GM18517 (cell line): ENCODE measurements at regions not wholly inside any gene's neighbourhood (a gene's known extent, or its start where the extent isn't known, plus 50 kb on each side); places are given as distances from the start of the nearest gene placed in this dataset.

Source experiments
- ATAC-seq: cut with Tn5 transposase; IDR thresholded peaks from one replicate; pipeline ENCODE4 v1.9.1; 2021; ENCODE audit warnings: mild to moderate bottlenecking, moderate library complexity; ENCODE audit not compliant: unreplicated experiment

- ATAC-seq, result no peak
Observed at GRCh38 chr1:188444526-188444925, 1615.8 kb downstream of the PLA2G4A start.

GRCh38 chr1:188462837-188463236, 1634.1 kb downstream of the PLA2G4A start:
- no peak for ATAC-seq

GRCh38 chr1:188463919-188464318, 1635.2 kb downstream of the PLA2G4A start:
- ATAC-seq, result no peak

- ATAC-seq, result no peak
Observed at GRCh38 chr1:188466539-188466938, 1637.8 kb downstream of the PLA2G4A start.

GRCh38 chr1:188476606-188477005, 1647.9 kb downstream of the PLA2G4A start:
- ATAC-seq, result no peak

GRCh38 chr1:188489336-188490112, 1660.8 kb downstream of the PLA2G4A start:
- no peak for ATAC-seq

- no peak for ATAC-seq
Observed at GRCh38 chr1:188496506-188496905, 1667.8 kb downstream of the PLA2G4A start.

- ATAC-seq, result no peak
Observed at GRCh38 chr1:188497020-188497419, 1668.3 kb downstream of the PLA2G4A start.

GRCh38 chr1:188499690-188500089, 1670.9 kb downstream of the PLA2G4A start:
- no peak for ATAC-seq

GRCh38 chr1:188514917-188515316, 1686.2 kb downstream of the PLA2G4A start:
- ATAC-seq, result no peak

GRCh38 chr1:188517139-188517538, 1688.4 kb downstream of the PLA2G4A start:
- no peak for ATAC-seq

GRCh38 chr1:188551176-188551575, 1722.4 kb downstream of the PLA2G4A start:
- ATAC-seq, result no peak

GRCh38 chr1:188557053-188557452, 1728.3 kb downstream of the PLA2G4A start:
- ATAC-seq, result no peak

- ATAC-seq, result no peak
Observed at GRCh38 chr1:188582911-188583532, 1754.3 kb downstream of the PLA2G4A start.

GRCh38 chr1:188584119-188584518, 1755.4 kb downstream of the PLA2G4A start:
- no peak for ATAC-seq

- no peak for ATAC-seq
Observed at GRCh38 chr1:188590641-188591040, 1761.9 kb downstream of the PLA2G4A start.

GRCh38 chr1:188594542-188595235, 1765.9 kb downstream of the PLA2G4A start:
- ATAC-seq, result no peak

- ATAC-seq, result no peak
Observed at GRCh38 chr1:188599313-188599712, 1770.6 kb downstream of the PLA2G4A start.

- ATAC-seq, result no peak
Observed at GRCh38 chr1:188611432-188611831, 1782.7 kb downstream of the PLA2G4A start.

- ATAC-seq, result no peak
Observed at GRCh38 chr1:188615321-188615720, 1786.6 kb downstream of the PLA2G4A start.

- ATAC-seq, result no peak
Observed at GRCh38 chr1:188620236-188620635, 1791.5 kb downstream of the PLA2G4A start.
